Calu3 (cell line): ENCODE measurements at regions not wholly inside any gene's neighbourhood (a gene's known extent, or its start where the extent isn't known, plus 50 kb on each side); places are given as distances from the start of the nearest gene placed in this dataset.

Experiments used
- BruUV-seq: library from RNA; stranded (reverse); fragments of 400-500 nt; replicated peaks from 2 replicates; lab custom pipeline; 2021; lab: Mats Ljungman, UMichigan
- CTCF ChIA-PET: fragments of 300-600 bp; sonication (Branson Sonifier 250); formaldehyde crosslinking; loops from one replicate; lab custom pipeline; 2022; ENCODE audit warnings: antibody characterized with exemption; lab: Charles Lee
- DNase-seq: peaks from one replicate; pipeline ENCODE4 v3.0.0; 2022
- H3K27ac Mint-ChIP-seq: one replicate; pipeline ENCODE4 v1.8.0; 2022; ENCODE audit warnings: mixed read lengths; ENCODE audit not compliant: unreplicated experiment
- H3K27me3 Mint-ChIP-seq: one replicate; pipeline ENCODE4 v1.8.0; 2022; ENCODE audit warnings: mixed read lengths; ENCODE audit not compliant: unreplicated experiment
- H3K36me3 Mint-ChIP-seq: one replicate; pipeline ENCODE4 v1.8.0; 2022; ENCODE audit warnings: mild to moderate bottlenecking, moderate library complexity, mixed read lengths; ENCODE audit not compliant: insufficient read depth, unreplicated experiment
- H3K4me1 Mint-ChIP-seq: one replicate; pipeline ENCODE4 v1.8.0; 2022; ENCODE audit warnings: mild to moderate bottlenecking, low read depth, mixed read lengths; ENCODE audit not compliant: unreplicated experiment
- H3K4me3 Mint-ChIP-seq: one replicate; pipeline ENCODE4 v1.8.0; 2022; ENCODE audit warnings: mild to moderate bottlenecking, low read depth, moderate library complexity, mixed read lengths; ENCODE audit not compliant: unreplicated experiment
- H3K9me3 Mint-ChIP-seq: one replicate; pipeline ENCODE4 v1.8.0; 2022; ENCODE audit warnings: low read depth, mixed read lengths; ENCODE audit not compliant: unreplicated experiment
- intact Hi-C: fragments of 100-400 bp; cut with micrococcal nuclease; formaldehyde crosslinking; loops from one replicate; pipeline ENCODE4 v1.10.0; 2022; ENCODE audit not compliant: unreplicated experiment
- TF ChIP-seq, protein P1 (sequence below): fragments of 200-600 bp; IDR thresholded peaks from one replicate; pipeline ENCODE4 v1.8.0; 2022; ENCODE audit warnings: antibody characterized with exemption; ENCODE audit not compliant: unreplicated experiment

DNA sequence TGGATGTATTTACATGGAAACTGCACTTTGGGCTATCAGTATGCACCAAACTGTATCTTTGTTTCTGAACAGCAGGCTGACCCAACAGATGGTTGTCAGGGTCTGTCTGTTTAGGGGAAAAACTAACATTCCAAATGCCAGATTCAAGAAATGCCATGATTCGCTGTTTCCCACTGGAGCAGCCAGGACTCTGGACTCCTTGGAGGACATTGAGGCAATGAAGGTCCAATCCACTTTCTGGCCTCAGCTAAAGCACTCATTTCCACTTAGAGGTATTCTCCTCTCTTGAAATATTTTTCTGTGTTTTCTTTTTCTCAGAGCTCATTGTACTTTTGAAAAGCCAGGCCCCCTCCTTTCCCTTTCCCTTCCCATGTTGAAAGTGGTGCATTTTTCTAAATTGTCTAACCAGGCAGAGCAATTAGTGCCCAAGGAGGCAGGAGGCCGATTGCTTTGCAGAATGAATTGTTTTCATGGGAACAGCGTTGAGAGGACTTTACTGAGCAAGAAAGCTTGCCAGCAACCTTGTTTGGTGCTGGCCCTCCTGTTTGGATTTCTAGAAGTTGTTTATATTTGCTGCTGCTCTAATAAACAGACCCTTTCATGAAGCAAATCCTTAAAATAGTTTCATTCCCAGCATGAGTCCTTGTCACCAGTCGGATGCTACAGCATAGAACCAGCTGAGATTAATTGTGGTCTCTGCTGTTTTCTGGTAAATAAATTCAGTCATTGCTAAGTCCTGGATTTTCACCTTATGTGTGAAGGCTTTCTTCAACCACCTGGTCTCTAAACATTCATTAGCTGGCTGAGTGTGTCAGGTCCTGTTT is 132.8 kb upstream of the TAF11L2 start:
- CTCF ChIA-PET, result no interaction called here
- TF ChIP-seq, protein P1, sequence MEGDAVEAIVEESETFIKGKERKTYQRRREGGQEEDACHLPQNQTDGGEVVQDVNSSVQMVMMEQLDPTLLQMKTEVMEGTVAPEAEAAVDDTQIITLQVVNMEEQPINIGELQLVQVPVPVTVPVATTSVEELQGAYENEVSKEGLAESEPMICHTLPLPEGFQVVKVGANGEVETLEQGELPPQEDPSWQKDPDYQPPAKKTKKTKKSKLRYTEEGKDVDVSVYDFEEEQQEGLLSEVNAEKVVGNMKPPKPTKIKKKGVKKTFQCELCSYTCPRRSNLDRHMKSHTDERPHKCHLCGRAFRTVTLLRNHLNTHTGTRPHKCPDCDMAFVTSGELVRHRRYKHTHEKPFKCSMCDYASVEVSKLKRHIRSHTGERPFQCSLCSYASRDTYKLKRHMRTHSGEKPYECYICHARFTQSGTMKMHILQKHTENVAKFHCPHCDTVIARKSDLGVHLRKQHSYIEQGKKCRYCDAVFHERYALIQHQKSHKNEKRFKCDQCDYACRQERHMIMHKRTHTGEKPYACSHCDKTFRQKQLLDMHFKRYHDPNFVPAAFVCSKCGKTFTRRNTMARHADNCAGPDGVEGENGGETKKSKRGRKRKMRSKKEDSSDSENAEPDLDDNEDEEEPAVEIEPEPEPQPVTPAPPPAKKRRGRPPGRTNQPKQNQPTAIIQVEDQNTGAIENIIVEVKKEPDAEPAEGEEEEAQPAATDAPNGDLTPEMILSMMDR, result no peak
- Mint-ChIP-seq H3K36me3 (no peaks in the 10 kb centered on the region), H3K4me1 (no peaks in the 10 kb centered on the region), H3K9me3 (no peaks in the 10 kb centered on the region), H3K27me3 (peaks cover 49% of the 10 kb centered on the region), H3K4me3 (no peak overlapping the region), H3K27ac (no peak overlapping the region)
- intact Hi-C loops, result no loop called here
- no peak for DNase-seq
- BruUV-seq, result no TSS peak

DNA sequence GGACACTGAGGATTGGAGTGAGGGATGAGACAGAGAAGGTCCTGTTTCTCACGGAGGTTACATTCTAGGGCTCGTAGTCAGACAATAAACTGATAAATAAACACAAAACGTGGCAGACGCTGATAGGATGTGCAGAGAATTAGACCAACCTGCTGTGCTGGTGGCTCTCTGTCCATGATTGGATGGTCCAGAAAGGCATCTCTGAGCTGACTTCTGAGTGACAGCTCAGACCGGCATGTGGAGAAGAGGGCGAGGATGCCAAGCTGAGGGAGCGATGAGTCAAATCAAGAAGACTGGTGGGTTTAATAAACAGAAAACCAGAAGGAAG is 132.3 kb upstream of the TAF11L2 start:
- H3K36me3 Mint-ChIP-seq, result no peaks in the 10 kb centered on the region
- CTCF ChIA-PET, result no interaction called here
- intact Hi-C loops, result no loop called here
- no peaks in the 10 kb centered on the region for H3K4me1 Mint-ChIP-seq
- no peak overlapping the region for H3K4me3 Mint-ChIP-seq
- TF ChIP-seq, protein P1, result no peak
- H3K9me3 Mint-ChIP-seq, result no peaks in the 10 kb centered on the region
- BruUV-seq, result no TSS peak
- H3K27me3 Mint-ChIP-seq, result peaks cover 43% of the 10 kb centered on the region
- H3K27ac Mint-ChIP-seq, result no peak overlapping the region
- DNase-seq, result no peak

DNA sequence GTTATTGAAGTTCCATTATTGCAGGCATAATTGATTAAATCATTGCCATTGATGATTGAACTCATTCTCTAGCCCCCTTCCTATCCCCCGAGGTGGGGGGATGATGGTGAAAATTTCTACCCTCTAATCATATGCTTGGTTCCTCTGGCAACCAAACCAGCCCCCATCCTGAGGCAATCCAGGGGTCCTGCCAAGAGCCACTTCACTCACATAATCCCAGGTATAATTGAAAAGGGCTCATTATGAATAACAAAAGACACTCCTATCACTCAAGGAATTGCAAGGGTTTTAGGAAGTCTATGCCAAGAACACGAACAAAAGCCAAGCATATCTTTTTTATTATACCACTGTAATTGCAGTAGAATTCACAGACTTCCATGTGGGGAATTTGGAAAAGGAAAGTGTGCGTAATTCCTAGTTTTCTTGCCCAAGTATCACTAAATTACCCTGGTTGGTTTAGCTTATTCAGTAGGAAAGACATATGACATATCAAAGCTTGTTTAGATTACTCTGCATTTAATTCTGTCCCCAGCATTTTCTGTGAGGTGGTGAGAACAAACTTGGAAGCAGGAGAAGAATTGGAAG is 130.7 kb upstream of the TAF11L2 start:
- no TSS peak for BruUV-seq
- no peaks in the 10 kb centered on the region for H3K36me3 Mint-ChIP-seq
- no peaks in the 10 kb centered on the region for H3K4me1 Mint-ChIP-seq
- peaks cover 38% of the 10 kb centered on the region for H3K27me3 Mint-ChIP-seq
- no peak for DNase-seq
- TF ChIP-seq, protein P1, result no peak
- H3K4me3 Mint-ChIP-seq, result no peak overlapping the region
- no peaks in the 10 kb centered on the region for H3K9me3 Mint-ChIP-seq
- no peak overlapping the region for H3K27ac Mint-ChIP-seq
- intact Hi-C loops, result no loop called here
- CTCF ChIA-PET, result no interaction called here

DNA sequence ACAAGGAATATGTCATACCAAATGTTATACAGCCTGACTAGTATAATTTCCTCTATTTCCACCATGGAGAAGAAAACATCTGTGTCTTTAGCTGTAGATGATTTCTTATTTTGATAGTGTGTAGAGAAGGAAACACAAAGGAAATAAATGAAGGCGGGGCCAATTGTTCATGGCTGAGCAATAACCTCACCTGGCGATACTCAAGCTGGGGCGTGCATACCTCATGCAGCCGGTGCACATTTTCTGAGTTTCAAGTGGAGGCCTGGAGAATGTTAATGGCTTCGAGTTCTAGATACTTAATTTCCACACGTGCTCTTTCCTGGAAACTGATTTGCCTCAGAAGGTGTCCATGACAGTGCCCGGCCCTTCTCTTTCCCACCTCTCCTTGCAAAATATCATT is 127.4 kb upstream of the TAF11L2 start:
- H3K9me3 Mint-ChIP-seq, result no peaks in the 10 kb centered on the region
- H3K27ac Mint-ChIP-seq, result no peak overlapping the region
- no peak for DNase-seq
- peaks cover 20% of the 10 kb centered on the region for H3K27me3 Mint-ChIP-seq
- H3K36me3 Mint-ChIP-seq, result no peaks in the 10 kb centered on the region
- no peak overlapping the region for H3K4me3 Mint-ChIP-seq
- no TSS peak for BruUV-seq
- CTCF ChIA-PET, result interaction anchor here (0.6 kb wide), 1 partner anchor 933 kb away, joined by 3 read pairs; no protein-coding TSS in a partner anchor
- TF ChIP-seq, protein P1, result no peak
- intact Hi-C loops, result no loop called here
- no peaks in the 10 kb centered on the region for H3K4me1 Mint-ChIP-seq
